ENCODE measurements at regions not wholly inside any gene's neighbourhood (a gene's known extent, or its start where the extent isn't known, plus 50 kb on each side); places are given as distances from the start of the nearest gene placed in this dataset.

GRCh38 chr4:174403177-174403543, 119.1 kb downstream of the HPGD start:
- H3K4ac ChIP-seq (ENCODE audit: low read depth, low read length): no peak overlapping the region
- H3K9me3 ChIP-seq (ENCODE audit: control insufficient read depth, insufficient read depth, low read length): no peaks in the 10 kb centered on the region
- no peak overlapping the region for H3K56ac ChIP-seq (ENCODE audit: extremely low read depth, insufficient read depth, low read length)
- H4K20me1 ChIP-seq (ENCODE audit: insufficient read depth, low read length): no peaks in the 10 kb centered on the region
- CTCF ChIA-PET: no interaction called here
- H3K23ac ChIP-seq (ENCODE audit: low read depth, low read length): no peak overlapping the region
- no peak overlapping the region for H3K27ac ChIP-seq (ENCODE audit: insufficient read depth, low read length)
- H3K14ac ChIP-seq (replicated peaks; ENCODE audit: low read depth, low read length): no peak overlapping the region
- intact Hi-C loops (cut with micrococcal nuclease) (no loop called here), in situ Hi-C loops (cut with MboI; ENCODE audit: low sequenced_read_pairs) (no loop called here), dilution Hi-C loops (cut with HindIII; ENCODE audit: low sequenced_read_pairs, unreplicated experiment) (no loop called here)
- H2AFZ ChIP-seq (replicated peaks; ENCODE audit: low read length, poor library complexity): no peak overlapping the region
- H2AK5ac ChIP-seq (ENCODE audit: low read depth, low read length): no peak overlapping the region
- no peak for ATAC-seq (ENCODE audit: low read depth)
- H3K9ac ChIP-seq (ENCODE audit: low read depth, low read length): no peak overlapping the region
- TF ChIP-seq CEBPB (IDR thresholded peaks at IDR 0.05; ENCODE audit: low read depth, low read length): no peak
- TF ChIP-seq MXI1 (IDR thresholded peaks at IDR 0.05; ENCODE audit: borderline replicate concordance, low read depth, low read length): no peak
- TF ChIP-seq SMC3 (IDR thresholded peaks at IDR 0.05; ENCODE audit: low read depth, low read length): no peak
- no peak for TF ChIP-seq RAD21 (IDR thresholded peaks at IDR 0.05; ENCODE audit: low read length)
- TF ChIP-seq RCOR1 (IDR thresholded peaks at IDR 0.05; ENCODE audit: insufficient replicate concordance, low read length): no peak
- TF ChIP-seq MAFK (IDR thresholded peaks at IDR 0.05; ENCODE audit: low read depth, low read length): no peak
- TF ChIP-seq ELK1 (IDR thresholded peaks at IDR 0.05; ENCODE audit: borderline replicate concordance, low read depth, low read length): no peak
- TF ChIP-seq NFE2L2 (IDR thresholded peaks at IDR 0.05; ENCODE audit: low read depth, low read length): no peak
- TF ChIP-seq BHLHE40 (IDR thresholded peaks at IDR 0.05; ENCODE audit: low read depth, low read length): no peak
- TF ChIP-seq USF2 (IDR thresholded peaks at IDR 0.05; ENCODE audit: low read depth, low read length): no peak
- no peak overlapping the region for H3K18ac ChIP-seq (ENCODE audit: low read depth, low read length)
- H3K79me1 ChIP-seq (ENCODE audit: low read depth in 1 of 2, low read length in 2 of 2): no peaks in the 10 kb centered on the region
- no peaks in the 10 kb centered on the region for H3K9me1 ChIP-seq (ENCODE audit: insufficient read depth, low read length)
- no peaks in the 10 kb centered on the region for H3K27me3 ChIP-seq (ENCODE audit: control insufficient read depth, insufficient read depth, low read length)
- no peak overlapping the region for H2BK120ac ChIP-seq (ENCODE audit: low read depth, low read length)
- no peak overlapping the region for H2BK20ac ChIP-seq (ENCODE audit: low read depth, low read length)
- H3K36me3 ChIP-seq (ENCODE audit: control insufficient read depth, insufficient read depth, low read length): no peaks in the 10 kb centered on the region
- POLR2A ChIA-PET (ENCODE audit: unreplicated experiment): no interaction called here
- 32% methylated on average over 3 of the region's 6 CpGs; no CpG with 5 or more reads in 1 of the 2 experiments for WGBS, 2 experiments (ENCODE audit: extremely low coverage in 2 of 2, insufficient read length in 1 of 2)
- H4K5ac ChIP-seq (ENCODE audit: low read depth, low read length): no peak overlapping the region
- no peak for DNase-seq
- no peak overlapping the region for H3K4me3 ChIP-seq (ENCODE audit: insufficient read depth, low read depth, low read length)
- H2AK9ac ChIP-seq (replicated peaks; ENCODE audit: low read depth, low read length, poor library complexity): no peak overlapping the region
- no peak overlapping the region for H3K4me2 ChIP-seq (ENCODE audit: low read depth, low read length)
- no peak overlapping the region for H2BK15ac ChIP-seq (ENCODE audit: low read depth, low read length)
- no peaks in the 10 kb centered on the region for H3K4me1 ChIP-seq (ENCODE audit: control insufficient read depth, insufficient read depth, low read length)
- no TSS peak for BruUV-seq (replicated peaks)
- no peak overlapping the region for H4K8ac ChIP-seq (ENCODE audit: low read depth in 2 of 2, low read length in 2 of 2)
- no peak overlapping the region for H4K91ac ChIP-seq (ENCODE audit: insufficient read depth, low read depth, low read length)
- H2BK5ac ChIP-seq (ENCODE audit: low read depth, low read length, poor library complexity, severe bottlenecking): no peak overlapping the region
